ENCODE measurements at regions not wholly inside any gene's neighbourhood (a gene's known extent, or its start where the extent isn't known, plus 50 kb on each side); places are given as distances from the start of the nearest gene placed in this dataset.

DNA sequence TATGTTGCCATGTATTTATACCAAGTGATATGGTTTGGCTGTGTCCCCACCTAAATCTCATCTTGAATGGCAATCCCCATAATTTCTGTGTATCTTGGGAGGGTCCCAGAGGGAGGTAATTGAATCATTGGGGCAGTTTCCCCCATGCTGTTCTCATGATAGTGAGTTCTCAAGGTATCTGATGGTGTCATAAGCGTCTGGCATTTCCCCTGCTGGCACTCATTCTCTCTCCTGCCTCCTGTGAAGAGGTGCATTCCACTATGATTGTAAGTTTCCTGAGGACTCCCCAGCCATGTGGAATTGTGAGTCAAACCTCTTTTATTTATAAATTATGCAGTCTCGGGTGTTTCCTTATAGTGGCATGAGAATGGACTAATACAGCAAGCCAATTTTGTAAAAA is 140.8 kb upstream of the ADAMTSL1 start:
- no peaks in the 10 kb centered on the region for H3K27me3 ChIP-seq (ENCODE audit: control insufficient read depth in 3 of 3, insufficient read depth in 3 of 3, low read length in 3 of 3)
- FAIRE-seq: no peak
- 60 to 73% (median 64%) methylated on average over 2 of the region's 2 CpGs for WGBS, 3 donors
- no peak for DNase-seq
- H3K4me3 ChIP-seq (ENCODE audit: low read depth in 1 of 3, low read length in 3 of 3): no peak overlapping the region
- no peaks in the 10 kb centered on the region for H3K36me3 ChIP-seq (ENCODE audit: control insufficient read depth in 3 of 3, insufficient read depth in 2 of 3, low read depth in 1 of 3, low read length in 3 of 3)
- H3K9me3 ChIP-seq (ENCODE audit: control insufficient read depth in 2 of 2, insufficient read depth in 1 of 2, low read depth in 1 of 2, low read length in 1 of 2): no peaks in the 10 kb centered on the region
- H3K27ac ChIP-seq (ENCODE audit: low read depth in 1 of 3, low read length in 2 of 3): no peak overlapping the region
- no peaks in the 10 kb centered on the region for H3K4me1 ChIP-seq (ENCODE audit: control insufficient read depth in 3 of 3, insufficient read depth in 2 of 3, low read depth in 1 of 3, low read length in 2 of 3)

GRCh38 chr9:18335825-18336224 is 138.1 kb upstream of the ADAMTSL1 start:
- Histone ChIP-seq H3K27me3 (ENCODE audit: control insufficient read depth in 3 of 3, insufficient read depth in 3 of 3, low read length in 3 of 3) (no peaks in the 10 kb centered on the region), H3K9me3 (ENCODE audit: control insufficient read depth in 2 of 2, insufficient read depth in 1 of 2, low read depth in 1 of 2, low read length in 1 of 2) (peaks cover 0 to 1% of the 10 kb centered on the region in 2 donors), H3K4me3 (ENCODE audit: low read depth in 1 of 3, low read length in 3 of 3) (no peak overlapping the region), H3K36me3 (ENCODE audit: control insufficient read depth in 3 of 3, insufficient read depth in 2 of 3, low read depth in 1 of 3, low read length in 3 of 3) (no peaks in the 10 kb centered on the region), H3K27ac (ENCODE audit: low read depth in 1 of 3, low read length in 2 of 3) (no peak overlapping the region), H3K4me1 (ENCODE audit: control insufficient read depth in 3 of 3, insufficient read depth in 2 of 3, low read depth in 1 of 3, low read length in 2 of 3) (no peaks in the 10 kb centered on the region)
- WGBS, 3 donors: 75 to 89% (median 79%) methylated on average over 1 of the region's 1 CpG
- FAIRE-seq (no peak), DNase-seq (no peak)

GRCh38 chr9:18338042-18338441 is 135.9 kb upstream of the ADAMTSL1 start:
- no peak overlapping the region for H3K27ac ChIP-seq (ENCODE audit: low read depth in 1 of 3, low read length in 2 of 3)
- H3K9me3 ChIP-seq (ENCODE audit: control insufficient read depth in 2 of 2, insufficient read depth in 1 of 2, low read depth in 1 of 2, low read length in 1 of 2): peaks cover 0 to 2% of the 10 kb centered on the region in 2 donors
- FAIRE-seq: no peak
- no peaks in the 10 kb centered on the region for H3K36me3 ChIP-seq (ENCODE audit: control insufficient read depth in 3 of 3, insufficient read depth in 2 of 3, low read depth in 1 of 3, low read length in 3 of 3)
- H3K4me3 ChIP-seq (ENCODE audit: low read depth in 1 of 3, low read length in 3 of 3): no peak overlapping the region
- 92 to 94% (median 92%) methylated on average over 4 of the region's 4 CpGs for whole genome bisulfite sequencing, 3 donors
- no peaks in the 10 kb centered on the region for H3K4me1 ChIP-seq (ENCODE audit: control insufficient read depth in 3 of 3, insufficient read depth in 2 of 3, low read depth in 1 of 3, low read length in 2 of 3)
- H3K27me3 ChIP-seq (ENCODE audit: control insufficient read depth in 3 of 3, insufficient read depth in 3 of 3, low read length in 3 of 3): no peaks in the 10 kb centered on the region
- no peak for DNase-seq

GRCh38 chr9:18343784-18344183 is 130.2 kb upstream of the ADAMTSL1 start:
- Histone ChIP-seq H3K9me3 (ENCODE audit: control insufficient read depth in 2 of 2, insufficient read depth in 1 of 2, low read depth in 1 of 2, low read length in 1 of 2) (peaks cover 0 to 2% of the 10 kb centered on the region in 2 donors), H3K4me1 (ENCODE audit: control insufficient read depth in 3 of 3, insufficient read depth in 2 of 3, low read depth in 1 of 3, low read length in 2 of 3) (no peaks in the 10 kb centered on the region), H3K27ac (ENCODE audit: low read depth in 1 of 3, low read length in 2 of 3) (no peak overlapping the region), H3K27me3 (ENCODE audit: control insufficient read depth in 3 of 3, insufficient read depth in 3 of 3, low read length in 3 of 3) (no peaks in the 10 kb centered on the region), H3K4me3 (ENCODE audit: low read depth in 1 of 3, low read length in 3 of 3) (no peak overlapping the region), H3K36me3 (ENCODE audit: control insufficient read depth in 3 of 3, insufficient read depth in 2 of 3, low read depth in 1 of 3, low read length in 3 of 3) (no peaks in the 10 kb centered on the region)
- DNase-seq (peak in 1 of 2 donors; percentile 13), FAIRE-seq (no peak)
- WGBS, 3 donors: 76 to 85% (median 82%) methylated on average over 2 of the region's 2 CpGs

GRCh38 chr9:18346745-18347144 is 127.2 kb upstream of the ADAMTSL1 start:
- Histone ChIP-seq H3K4me1 (ENCODE audit: control insufficient read depth in 3 of 3, insufficient read depth in 2 of 3, low read depth in 1 of 3, low read length in 2 of 3) (no peaks in the 10 kb centered on the region), H3K4me3 (ENCODE audit: low read depth in 1 of 3, low read length in 3 of 3) (no peak overlapping the region), H3K27ac (ENCODE audit: low read depth in 1 of 3, low read length in 2 of 3) (no peak overlapping the region), H3K36me3 (ENCODE audit: control insufficient read depth in 3 of 3, insufficient read depth in 2 of 3, low read depth in 1 of 3, low read length in 3 of 3) (no peaks in the 10 kb centered on the region), H3K9me3 (ENCODE audit: control insufficient read depth in 2 of 2, insufficient read depth in 1 of 2, low read depth in 1 of 2, low read length in 1 of 2) (no peaks in the 10 kb centered on the region), H3K27me3 (ENCODE audit: control insufficient read depth in 3 of 3, insufficient read depth in 3 of 3, low read length in 3 of 3) (no peaks in the 10 kb centered on the region)
- WGBS, 3 donors: 66 to 84% (median 77%) methylated on average over 3 of the region's 3 CpGs
- FAIRE-seq (no peak), DNase-seq (no peak)

DNA sequence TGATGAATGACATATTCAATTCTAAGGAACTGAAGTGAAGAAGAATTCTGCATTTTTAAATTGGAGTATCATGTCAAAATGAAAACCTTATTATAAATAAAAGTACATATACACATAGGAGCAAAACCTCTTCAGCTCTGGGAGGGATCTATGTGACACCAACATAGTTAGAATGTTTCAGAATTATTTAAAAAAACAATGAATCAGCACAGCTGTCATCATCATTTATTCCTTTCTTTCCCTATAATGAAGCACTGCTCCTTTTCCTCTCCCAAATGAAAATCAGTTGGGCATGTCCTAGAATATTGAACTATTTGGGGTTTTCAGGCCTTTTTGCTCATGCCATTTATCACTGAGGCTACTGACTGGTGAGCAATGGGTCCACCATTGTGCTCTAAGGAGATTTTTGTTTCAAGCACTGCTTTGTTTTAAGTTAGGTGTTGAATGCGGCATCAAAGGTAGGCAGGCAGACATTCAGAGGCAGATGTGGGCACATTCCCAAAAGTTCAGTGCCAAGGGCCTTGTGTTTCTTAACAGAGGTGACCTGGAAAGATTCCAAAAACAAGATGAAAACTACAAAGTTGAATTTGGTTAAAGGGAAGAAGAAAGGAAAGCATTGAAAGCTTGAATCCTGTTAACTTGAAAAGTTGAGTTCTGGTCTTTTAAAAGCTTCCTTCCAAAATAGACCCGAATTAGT is 126.4 kb upstream of the ADAMTSL1 start:
- H3K27ac ChIP-seq (ENCODE audit: low read depth in 1 of 3, low read length in 2 of 3): no peak overlapping the region
- no peaks in the 10 kb centered on the region for H3K36me3 ChIP-seq (ENCODE audit: control insufficient read depth in 3 of 3, insufficient read depth in 2 of 3, low read depth in 1 of 3, low read length in 3 of 3)
- H3K4me3 ChIP-seq (ENCODE audit: low read depth in 1 of 3, low read length in 3 of 3): no peak overlapping the region
- WGBS, 3 donors: 83 to 88% (median 86%) methylated on average over 2 of the region's 2 CpGs
- H3K4me1 ChIP-seq (ENCODE audit: control insufficient read depth in 3 of 3, insufficient read depth in 2 of 3, low read depth in 1 of 3, low read length in 2 of 3): no peaks in the 10 kb centered on the region
- no peaks in the 10 kb centered on the region for H3K9me3 ChIP-seq (ENCODE audit: control insufficient read depth in 2 of 2, insufficient read depth in 1 of 2, low read depth in 1 of 2, low read length in 1 of 2)
- H3K27me3 ChIP-seq (ENCODE audit: control insufficient read depth in 3 of 3, insufficient read depth in 3 of 3, low read length in 3 of 3): no peaks in the 10 kb centered on the region
- DNase-seq (no peak), FAIRE-seq (no peak)

DNA sequence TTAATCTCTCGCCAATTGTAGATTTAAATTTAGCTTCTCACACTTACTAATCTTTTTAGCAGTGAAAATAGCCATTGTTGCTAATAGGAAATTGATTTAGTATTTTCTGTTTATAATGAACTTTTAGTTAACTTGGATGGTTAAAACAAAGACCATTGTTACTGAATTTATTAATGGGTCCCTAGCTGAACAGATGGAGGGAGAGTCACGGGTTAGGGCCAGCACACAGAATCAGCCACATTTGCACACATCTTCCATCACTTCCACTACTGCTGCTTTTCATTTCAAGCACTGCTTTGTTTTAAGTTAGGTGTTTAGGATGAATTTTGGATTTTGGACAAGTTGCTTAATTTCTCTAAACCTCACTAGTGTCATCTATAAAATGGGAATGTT is 125.9 kb upstream of the ADAMTSL1 start:
- no peaks in the 10 kb centered on the region for H3K9me3 ChIP-seq (ENCODE audit: control insufficient read depth in 2 of 2, insufficient read depth in 1 of 2, low read depth in 1 of 2, low read length in 1 of 2)
- H3K27me3 ChIP-seq (ENCODE audit: control insufficient read depth in 3 of 3, insufficient read depth in 3 of 3, low read length in 3 of 3): no peaks in the 10 kb centered on the region
- no peak overlapping the region for H3K4me3 ChIP-seq (ENCODE audit: low read depth in 1 of 3, low read length in 3 of 3)
- no peaks in the 10 kb centered on the region for H3K4me1 ChIP-seq (ENCODE audit: control insufficient read depth in 3 of 3, insufficient read depth in 2 of 3, low read depth in 1 of 3, low read length in 2 of 3)
- H3K27ac ChIP-seq (ENCODE audit: low read depth in 1 of 3, low read length in 2 of 3): no peak overlapping the region
- FAIRE-seq: no peak
- no peaks in the 10 kb centered on the region for H3K36me3 ChIP-seq (ENCODE audit: control insufficient read depth in 3 of 3, insufficient read depth in 2 of 3, low read depth in 1 of 3, low read length in 3 of 3)
- no peak for DNase-seq
- 81 to 82% (median 81%) methylated on average over 2 of the region's 2 CpGs for WGBS, 3 donors

DNA sequence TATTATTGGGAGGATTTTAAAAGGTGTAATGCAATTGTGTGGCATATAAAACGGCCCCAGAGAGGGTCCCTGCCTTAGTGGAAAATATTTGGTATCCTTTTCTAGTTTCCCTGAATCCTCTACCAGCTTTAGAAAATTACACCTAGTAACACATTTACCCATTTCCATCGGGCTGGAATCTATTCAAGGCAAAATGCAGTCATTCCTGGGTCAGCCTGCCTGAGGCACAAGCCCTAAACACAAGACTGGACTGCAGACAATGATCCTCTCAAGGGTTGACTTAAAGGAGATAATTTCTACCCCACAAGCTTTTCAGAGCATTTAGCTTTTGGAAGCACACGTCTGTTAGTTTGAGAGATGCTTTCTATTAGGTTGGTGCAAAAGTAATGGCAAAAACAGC is 124.4 kb upstream of the ADAMTSL1 start:
- no peaks in the 10 kb centered on the region for H3K27me3 ChIP-seq (ENCODE audit: control insufficient read depth in 3 of 3, insufficient read depth in 3 of 3, low read length in 3 of 3)
- no peak for DNase-seq
- H3K4me1 ChIP-seq (ENCODE audit: control insufficient read depth in 3 of 3, insufficient read depth in 2 of 3, low read depth in 1 of 3, low read length in 2 of 3): no peaks in the 10 kb centered on the region
- no peak for FAIRE-seq
- no peak overlapping the region for H3K27ac ChIP-seq (ENCODE audit: low read depth in 1 of 3, low read length in 2 of 3)
- no peak overlapping the region for H3K4me3 ChIP-seq (ENCODE audit: low read depth in 1 of 3, low read length in 3 of 3)
- no peaks in the 10 kb centered on the region for H3K36me3 ChIP-seq (ENCODE audit: control insufficient read depth in 3 of 3, insufficient read depth in 2 of 3, low read depth in 1 of 3, low read length in 3 of 3)
- WGBS, 3 donors: 44 to 61% (median 46%) methylated on average over 3 of the region's 3 CpGs
- H3K9me3 ChIP-seq (ENCODE audit: control insufficient read depth in 2 of 2, insufficient read depth in 1 of 2, low read depth in 1 of 2, low read length in 1 of 2): no peaks in the 10 kb centered on the region

GRCh38 chr9:18350036-18350435 is 123.9 kb upstream of the ADAMTSL1 start:
- DNase-seq: no peak
- no peak overlapping the region for H3K27ac ChIP-seq (ENCODE audit: low read depth in 1 of 3, low read length in 2 of 3)
- H3K4me1 ChIP-seq (ENCODE audit: control insufficient read depth in 3 of 3, insufficient read depth in 2 of 3, low read depth in 1 of 3, low read length in 2 of 3): no peaks in the 10 kb centered on the region
- FAIRE-seq: no peak
- 89 to 94% (median 92%) methylated on average over 3 of the region's 3 CpGs for WGBS, 3 donors
- no peaks in the 10 kb centered on the region for H3K27me3 ChIP-seq (ENCODE audit: control insufficient read depth in 3 of 3, insufficient read depth in 3 of 3, low read length in 3 of 3)
- H3K4me3 ChIP-seq (ENCODE audit: low read depth in 1 of 3, low read length in 3 of 3): no peak overlapping the region
- no peaks in the 10 kb centered on the region for H3K36me3 ChIP-seq (ENCODE audit: control insufficient read depth in 3 of 3, insufficient read depth in 2 of 3, low read depth in 1 of 3, low read length in 3 of 3)
- H3K9me3 ChIP-seq (ENCODE audit: control insufficient read depth in 2 of 2, insufficient read depth in 1 of 2, low read depth in 1 of 2, low read length in 1 of 2): no peaks in the 10 kb centered on the region

All from small intestine (tissue), 7 donors.